Pons (tissue), 1 donor: ENCODE measurements at regions not wholly inside any gene's neighbourhood (a gene's known extent, or its start where the extent isn't known, plus 50 kb on each side); places are given as distances from the start of the nearest gene placed in this dataset.

Source experiments
- DNase-seq: peaks from one replicate; pipeline ENCODE4 v3.0.0-alpha.2; 2016; ENCODE audit warnings: low spot score

GRCh38 chr1:118717893-118718292 is 270.2 kb downstream of the TBX15 start:
- no peak for DNase-seq

DNA sequence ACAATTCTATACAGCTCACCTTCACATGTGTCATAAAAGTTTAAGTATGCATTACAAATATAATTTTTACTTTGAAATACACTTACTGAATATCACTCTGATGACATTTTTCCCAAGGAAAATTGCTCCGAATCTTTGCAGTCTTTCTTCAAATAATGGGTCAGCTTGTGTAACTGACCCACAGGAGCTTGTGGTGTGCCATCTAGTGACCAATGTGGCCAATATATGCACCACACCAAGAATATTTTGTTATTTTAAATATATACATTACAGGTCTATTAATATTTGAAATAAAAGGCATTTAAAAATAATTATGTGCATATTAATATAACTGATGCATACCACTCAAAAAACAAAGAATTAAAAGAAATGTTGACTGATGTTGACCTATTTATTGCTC is 271.4 kb downstream of the TBX15 start:
- no peak for DNase-seq

DNA sequence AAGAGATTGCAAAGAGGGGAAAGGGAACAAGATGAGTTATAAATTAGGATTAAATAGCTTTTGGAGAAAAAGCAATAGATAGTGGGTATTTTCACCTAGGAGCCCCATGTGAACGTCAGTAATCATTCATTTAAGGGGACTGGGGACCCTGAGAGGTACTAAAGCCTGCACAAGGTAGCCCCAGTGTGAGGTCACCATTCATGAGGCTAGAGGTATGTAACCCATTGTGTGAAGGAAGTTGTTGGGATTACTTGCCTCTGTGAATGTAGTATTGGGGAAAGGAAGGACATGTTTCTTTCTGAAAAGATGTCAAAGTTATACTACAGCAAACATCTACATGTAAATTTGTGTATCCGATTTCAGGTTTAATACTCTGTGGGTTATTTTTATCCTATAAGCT is 276.8 kb downstream of the TBX15 start:
- no peak for DNase-seq

DNA sequence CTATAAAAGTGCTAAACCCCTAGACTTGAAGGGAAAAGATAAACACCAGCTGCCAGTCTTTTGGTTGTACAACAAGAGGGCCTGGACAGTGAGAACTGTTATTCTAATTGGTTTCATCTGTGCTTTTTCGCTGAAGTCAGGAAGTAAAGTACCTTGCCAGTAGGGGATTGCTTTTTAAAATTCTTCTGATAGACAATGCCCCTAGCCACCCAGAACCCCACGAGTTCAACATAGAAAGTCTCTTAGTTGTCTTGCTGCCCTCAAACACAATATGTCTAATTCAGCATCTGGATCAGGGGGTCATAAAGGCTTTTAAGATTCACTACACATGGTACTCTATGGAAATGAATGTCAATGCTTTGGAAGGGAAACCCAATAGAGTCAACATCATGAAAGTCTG is 289.2 kb downstream of the TBX15 start:
- no peak for DNase-seq

DNA sequence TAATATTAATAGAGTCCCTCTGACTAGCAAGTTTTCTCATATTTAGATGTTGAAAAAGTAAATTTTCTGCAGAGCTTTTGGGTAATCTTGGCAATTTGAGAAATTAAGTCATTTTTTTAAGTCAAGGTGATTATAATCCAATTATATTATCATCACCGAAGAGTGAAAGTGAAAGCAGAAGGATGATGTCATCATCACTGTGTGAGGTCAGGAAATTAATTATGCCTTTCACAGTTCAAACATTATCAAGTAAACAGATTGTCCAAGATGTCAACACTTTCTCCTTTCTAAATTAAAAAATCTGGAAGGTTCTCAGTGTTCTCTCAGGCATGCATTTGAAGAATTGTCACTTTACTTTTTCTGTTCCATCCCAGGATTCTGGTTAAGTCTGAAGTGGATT is 296.0 kb downstream of the TBX15 start:
- DNase-seq, result no peak

DNA sequence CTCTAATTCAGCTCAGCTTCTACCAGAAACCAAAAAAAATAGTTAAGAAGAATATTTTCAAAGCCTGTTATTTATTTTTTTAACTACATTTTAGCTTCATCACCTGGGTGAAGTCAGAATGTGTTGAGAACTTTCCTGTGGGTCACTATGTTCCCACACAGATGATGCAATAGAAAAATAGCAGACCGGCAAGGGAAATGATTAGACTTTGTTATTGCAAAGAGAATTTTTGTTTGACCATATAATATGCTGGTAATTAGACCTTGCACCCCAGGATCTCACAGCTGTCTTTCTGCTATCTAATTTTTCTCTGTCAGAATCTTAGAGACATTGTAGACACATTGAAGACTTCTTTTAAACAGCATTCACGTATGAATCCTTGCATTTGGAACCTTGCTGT is 299.3 kb downstream of the TBX15 start:
- DNase-seq, result no peak

GRCh38 chr1:118661769-118662320 is 326.3 kb downstream of the TBX15 start:
- DNase-seq, result no peak

- DNase-seq, result no peak
Measured at GRCh38 chr1:118660769-118661168, 327.4 kb downstream of the TBX15 start.

DNA sequence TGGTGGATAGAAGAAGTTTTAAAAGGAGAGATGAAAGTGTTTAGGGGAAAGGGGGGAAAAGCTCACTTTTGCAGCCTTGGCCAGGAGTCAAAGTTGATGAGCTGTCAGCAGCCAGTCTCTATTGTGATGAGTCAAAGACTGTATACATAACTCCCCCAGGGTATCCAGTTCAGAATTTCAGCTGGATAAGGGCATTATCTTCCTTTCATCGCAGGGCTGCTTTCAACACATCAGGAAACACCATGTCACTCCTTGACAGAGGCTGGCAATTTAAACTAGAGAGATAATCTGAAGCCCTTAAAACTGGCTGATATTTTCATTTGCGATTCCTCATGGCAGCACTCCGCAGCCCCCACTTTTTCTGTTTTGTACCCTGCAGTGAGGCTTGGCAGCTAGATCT is 328.5 kb downstream of the TBX15 start:
- DNase-seq, result no peak

DNA sequence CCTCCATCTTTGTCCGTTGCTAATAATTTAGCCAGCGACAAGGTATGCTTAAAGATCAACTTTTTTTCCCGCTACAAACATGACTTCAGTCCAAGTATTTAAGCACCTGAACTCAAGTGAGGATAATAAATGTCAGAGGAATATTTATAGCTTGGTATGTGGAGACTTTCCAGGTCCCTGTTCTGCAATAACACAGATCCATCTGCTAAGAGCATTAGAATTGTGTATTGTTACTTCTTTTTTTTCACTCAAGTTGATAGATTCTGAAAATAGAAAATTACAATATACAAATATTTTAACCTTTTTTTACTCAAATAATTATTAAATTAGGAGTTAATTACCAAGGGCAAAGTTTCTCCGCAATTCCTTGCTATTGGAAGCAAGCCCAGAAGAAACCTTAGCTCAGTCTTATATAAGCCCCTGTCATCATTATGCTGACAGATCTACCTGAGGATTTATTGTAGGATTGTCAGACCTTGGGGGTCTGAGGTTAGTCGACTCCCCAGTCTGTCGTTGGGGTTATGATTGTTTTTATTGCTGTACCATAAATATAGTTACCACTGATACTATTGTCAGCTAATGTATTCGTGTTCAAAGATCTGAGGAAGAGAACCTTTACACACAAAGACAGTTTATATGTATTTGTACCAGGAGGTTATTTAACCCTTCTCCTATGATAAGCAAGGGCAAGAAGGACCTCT is 337.9 kb downstream of the TBX15 start:
- DNase-seq, result no peak

GRCh38 chr1:118649369-118650106 is 338.6 kb downstream of the TBX15 start:
- no peak for DNase-seq

- DNase-seq, result no peak
Measured at GRCh38 chr1:118636004-118636403, 352.1 kb downstream of the TBX15 start.

GRCh38 chr1:118627435-118627834 is 360.7 kb downstream of the TBX15 start:
- DNase-seq, result no peak

- DNase-seq, result no peak
Measured at GRCh38 chr1:118621839-118622238, 366.3 kb downstream of the TBX15 start.

DNA sequence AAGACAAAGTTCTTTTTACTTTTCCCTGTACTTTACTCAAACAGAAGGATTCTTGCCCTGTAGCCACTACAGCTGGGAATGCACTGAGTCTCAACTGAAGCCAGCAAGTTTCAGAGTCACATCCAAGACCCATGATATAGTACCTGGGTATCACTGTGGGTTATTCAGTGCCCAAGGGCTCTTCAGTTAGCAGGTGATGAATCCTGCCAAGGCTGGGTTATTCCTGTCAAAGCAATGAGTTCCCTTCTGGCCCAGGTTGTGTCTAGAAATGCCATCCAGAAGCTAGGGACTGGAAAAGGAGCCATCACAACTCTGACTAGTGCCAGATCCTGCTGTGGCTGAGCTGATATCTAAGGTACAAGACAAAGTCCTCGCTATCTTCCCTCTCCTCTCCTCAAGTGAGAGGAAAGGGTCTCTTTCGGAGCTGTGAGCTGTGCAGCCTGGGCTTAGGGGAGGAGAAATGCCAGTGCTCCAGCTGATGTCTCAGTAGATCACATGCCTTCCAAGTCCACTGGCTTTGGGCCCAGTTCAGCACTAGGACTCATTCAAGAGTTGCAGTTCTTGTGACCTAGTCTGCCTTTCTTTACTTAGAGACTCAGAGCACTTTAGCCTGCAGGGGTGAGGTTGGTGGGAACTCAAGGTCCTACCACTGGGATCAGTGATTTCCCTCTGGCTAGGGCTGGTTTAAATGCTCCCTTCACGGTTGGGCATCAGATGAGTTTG is 369.4 kb downstream of the TBX15 start:
- DNase-seq, result no peak

GRCh38 chr1:118617916-118618315 is 370.2 kb downstream of the TBX15 start:
- no peak for DNase-seq

GRCh38 chr1:118615066-118615465 is 373.1 kb downstream of the TBX15 start:
- no peak for DNase-seq

DNA sequence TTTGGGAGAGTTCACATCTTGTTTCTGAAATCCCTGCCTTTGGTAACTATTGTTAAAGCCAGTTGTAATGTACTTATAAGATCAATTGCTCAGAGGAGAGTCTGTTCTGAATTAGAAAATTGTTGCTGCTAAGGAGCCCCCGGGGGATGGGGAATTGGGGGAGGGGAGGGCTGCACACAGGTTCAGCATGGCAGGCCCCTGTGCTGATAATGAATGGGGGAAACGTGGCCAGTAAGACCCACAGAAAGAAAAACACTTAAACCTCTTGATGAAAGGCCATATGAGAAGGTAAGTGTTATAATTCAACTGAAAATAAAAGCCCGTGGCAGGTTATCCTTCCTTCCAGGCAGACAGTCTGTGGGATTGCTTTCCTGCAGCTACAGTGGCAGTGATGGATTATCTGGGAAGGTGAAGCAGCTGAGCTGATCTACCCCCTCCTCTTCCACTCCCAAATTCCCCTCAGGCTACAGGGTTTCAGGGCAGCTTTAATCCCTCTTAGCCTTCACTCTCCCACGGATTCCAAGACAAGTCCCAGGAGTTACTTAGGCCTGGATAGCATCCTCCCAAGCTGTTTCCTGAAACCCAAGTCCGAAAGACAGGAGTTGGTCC is 398.8 kb downstream of the TBX15 start:
- no peak for DNase-seq

- DNase-seq, result no peak
Measured at GRCh38 chr1:118588566-118588965, 399.6 kb downstream of the TBX15 start.

DNA sequence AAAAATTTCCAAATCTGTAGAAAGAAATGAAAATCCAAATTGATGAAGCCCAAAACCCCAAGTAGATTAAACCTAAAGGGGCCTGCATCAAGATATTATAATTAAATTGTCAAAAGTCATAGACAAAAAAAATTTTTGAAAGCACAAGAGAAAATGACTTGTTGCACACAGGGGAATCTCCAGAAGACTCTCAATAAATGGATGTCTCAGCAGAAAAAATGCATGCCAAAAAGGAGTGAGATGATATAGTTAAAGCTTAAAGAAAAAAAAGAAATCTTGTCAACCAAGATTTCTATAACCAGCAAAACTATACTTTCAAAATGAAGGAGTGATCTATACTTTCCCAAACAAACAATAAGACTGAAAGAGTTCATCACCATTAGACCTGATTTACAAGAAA is 393.2 kb upstream of the SPAG17 start:
- DNase-seq, result no peak

GRCh38 chr1:118575060-118575459 is 390.0 kb upstream of the SPAG17 start:
- DNase-seq, result no peak

DNA sequence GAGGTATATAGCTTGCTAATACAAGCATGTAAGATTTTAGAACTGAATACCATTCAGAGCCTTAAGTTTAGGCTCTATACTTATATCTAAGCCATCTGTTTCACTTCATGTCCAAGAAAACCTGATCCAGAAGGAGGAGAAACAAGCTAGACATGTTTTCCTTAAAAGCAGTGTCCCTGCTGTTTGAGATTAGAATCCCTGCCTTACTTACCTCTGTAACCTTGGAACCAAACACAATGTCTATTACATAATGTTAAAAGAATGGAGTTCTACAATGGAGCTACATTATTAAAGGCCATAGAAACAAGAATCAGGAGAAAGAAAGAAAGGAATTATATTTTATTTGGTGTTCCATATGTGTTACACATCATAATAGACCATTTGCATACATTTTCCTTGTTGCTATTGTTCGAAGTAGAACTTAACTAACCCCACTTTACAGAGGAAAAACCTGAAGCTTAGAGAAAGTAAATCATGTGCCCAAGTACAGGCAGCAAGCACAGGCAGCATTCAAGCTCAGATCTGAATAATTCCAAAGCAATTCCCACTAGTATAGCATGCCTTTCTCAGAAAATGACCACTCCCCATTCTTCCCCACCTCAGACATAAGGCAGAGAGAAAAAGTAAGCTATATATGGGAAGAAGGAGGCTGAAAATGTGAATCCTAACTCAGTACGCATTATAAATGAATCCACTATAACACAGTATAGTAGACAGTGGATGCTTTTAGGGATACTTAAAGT is 380.1 kb upstream of the SPAG17 start:
- no peak for DNase-seq
